ENCODE measurements at regions not wholly inside any gene's neighbourhood (a gene's known extent, or its start where the extent isn't known, plus 50 kb on each side); places are given as distances from the start of the nearest gene placed in this dataset.

- TF ChIP-seq YY1 (IDR thresholded peaks at IDR 0.05; ENCODE audit: low read depth) (no peak), EGR1 (IDR thresholded peaks at IDR 0.05) (no peak), RAD21 (IDR thresholded peaks at IDR 0.05; ENCODE audit: low read depth) (no peak), TAF1 (IDR thresholded peaks at IDR 0.05; ENCODE audit: low read depth) (no peak), TCF12 (IDR thresholded peaks at IDR 0.05; ENCODE audit: low read depth) (no peak), EP300 (IDR thresholded peaks at IDR 0.05; ENCODE audit: borderline replicate concordance) (no peak), REST (IDR thresholded peaks at IDR 0.05; ENCODE audit: low read depth) (no peak), MAX (IDR thresholded peaks at IDR 0.05) (no peak), FOXM1 (IDR thresholded peaks at IDR 0.05; ENCODE audit: borderline replicate concordance, low read depth) (no peak), USF1 (IDR thresholded peaks at IDR 0.05) (no peak), CREB1 (IDR thresholded peaks at IDR 0.05; ENCODE audit: low read depth) (no peak), TEAD4 (IDR thresholded peaks at IDR 0.05) (no peak), CEBPB (IDR thresholded peaks at IDR 0.05) (no peak)
These were observed 401.3 kb upstream of the CADM1 start for GRCh38 chr11:115905341-115906000.

Data from Ishikawa (cell line).